DND-41 (cell line): ENCODE measurements at regions not wholly inside any gene's neighbourhood (a gene's known extent, or its start where the extent isn't known, plus 50 kb on each side); places are given as distances from the start of the nearest gene placed in this dataset.

ENCODE experiments used
- ATAC-seq: fragments of 200-7000 bp; cut with Tn5 transposase; 3 replicates; pipeline ENCODE4 v1.9.1; 2021; ENCODE audit warnings: low read depth; ENCODE audit not compliant: insufficient read depth
- DNase-seq: peaks from one replicate; pipeline ENCODE4 v3.0.0-alpha.2; 2020
- H2AFZ ChIP-seq: 2 replicates; pipeline ENCODE4 v1.6.0; 2012; ENCODE audit warnings: low read depth, low read length
- H3K27ac ChIP-seq: 2 replicates; pipeline ENCODE4 v1.5.1; 2012; ENCODE audit warnings: low read length, inconsistent platforms
- H3K27me3 ChIP-seq: fragments of 200-600 bp; sonication (generic); 2 replicates; pipeline ENCODE4 v1.6.0; 2012; ENCODE audit warnings: low read length, mild to moderate bottlenecking, inconsistent platforms; ENCODE audit not compliant: insufficient read depth, poor library complexity
- H3K36me3 ChIP-seq: 2 replicates; pipeline ENCODE4 v1.5.1; 2012; ENCODE audit warnings: low read length, inconsistent platforms; ENCODE audit not compliant: insufficient read depth
- H3K4me1 ChIP-seq: 2 replicates; pipeline ENCODE4 v1.5.1; 2012; ENCODE audit warnings: mild to moderate bottlenecking, low read length; ENCODE audit not compliant: insufficient read depth
- H3K4me2 ChIP-seq: 2 replicates; pipeline ENCODE4 v1.6.0; 2012; ENCODE audit warnings: mild to moderate bottlenecking, moderate library complexity, low read length, inconsistent platforms; ENCODE audit not compliant: insufficient read depth
- H3K4me3 ChIP-seq, 2 experiments: fragments of 200-600 bp in 1 of 2; shearing (Covaris generic) in 1 of 2; 2 replicates each; pipeline ENCODE4 v1.5.1; 2012 to 2016; ENCODE audit warnings: inconsistent platforms in 2 of 2, low read length in 2 of 2, mild to moderate bottlenecking in 2 of 2, low read depth in 1 of 2, moderate library complexity in 1 of 2
- H3K79me2 ChIP-seq: 2 replicates; pipeline ENCODE4 v1.6.0; 2012; ENCODE audit warnings: low read length, inconsistent platforms; ENCODE audit not compliant: insufficient read depth
- H3K9ac ChIP-seq: 2 replicates; pipeline ENCODE4 v1.6.0; 2012; ENCODE audit warnings: low read depth, mild to moderate bottlenecking, inconsistent platforms, low read length, moderate library complexity
- H3K9me3 ChIP-seq: 2 replicates; pipeline ENCODE4 v1.5.1; 2012; ENCODE audit warnings: low read length, moderate library complexity, mild to moderate bottlenecking, inconsistent platforms; ENCODE audit not compliant: insufficient read depth, severe bottlenecking
- H4K20me1 ChIP-seq: 2 replicates; pipeline ENCODE4 v1.6.0; 2012; ENCODE audit warnings: low read length; ENCODE audit not compliant: insufficient read depth
- CTCF ChIP-seq: IDR thresholded peaks from 2 replicates; pipeline ENCODE4 v1.5.1; 2012; ENCODE audit warnings: borderline replicate concordance, low read length, moderate library complexity, mild to moderate bottlenecking; ENCODE audit not compliant: poor library complexity, severe bottlenecking; ENCODE audit errors: extremely low read depth
- EZH2 ChIP-seq: IDR thresholded peaks from 3 replicates; pipeline ENCODE4 v1.6.1; 2012; ENCODE audit warnings: borderline replicate concordance, low read depth, mild to moderate bottlenecking, moderate library complexity, low read length, inconsistent platforms; ENCODE audit not compliant: severe bottlenecking

- Histone ChIP-seq H3K27me3 (no peaks in the 10 kb centered on the region), H3K9ac (no peak overlapping the region), H3K4me3 (no peak overlapping the region), H3K4me2 (no peak overlapping the region), H3K4me1 (no peaks in the 10 kb centered on the region), H4K20me1 (no peaks in the 10 kb centered on the region), H2AFZ (no peak overlapping the region), H3K9me3 (no peaks in the 10 kb centered on the region), H3K36me3 (no peaks in the 10 kb centered on the region), H3K27ac (no peak overlapping the region), H3K79me2 (no peaks in the 10 kb centered on the region)
- TF ChIP-seq EZH2, result no peak
- TF ChIP-seq CTCF, result no peak
- ATAC-seq, result no peak
- DNase-seq, result no peak
Measured at GRCh38 chrX:117508021-117508420, 608.6 kb downstream of the KLHL13 start.

- H3K27ac ChIP-seq, result no peak overlapping the region
- no peak overlapping the region for H3K9ac ChIP-seq
- ATAC-seq, result no peak
Measured at GRCh38 chrX:117487421-117487820, 629.2 kb downstream of the KLHL13 start.

GRCh38 chrX:117483950-117484349, 632.7 kb downstream of the KLHL13 start:
- no peaks in the 10 kb centered on the region for H3K9me3 ChIP-seq
- ATAC-seq, result no peak

More at GRCh38 chrX:117487421-117487820, 629.2 kb downstream of the KLHL13 start:
- no peaks in the 10 kb centered on the region for H3K4me1 ChIP-seq
- no peaks in the 10 kb centered on the region for H3K9me3 ChIP-seq
- no peaks in the 10 kb centered on the region for H3K27me3 ChIP-seq
- H3K79me2 ChIP-seq, result no peaks in the 10 kb centered on the region
- H3K4me3 ChIP-seq, result no peak overlapping the region
- no peaks in the 10 kb centered on the region for H4K20me1 ChIP-seq
- TF ChIP-seq EZH2 (no peak), CTCF (no peak)
- no peak overlapping the region for H3K4me2 ChIP-seq
- no peak for DNase-seq
- H2AFZ ChIP-seq, result no peak overlapping the region
- no peaks in the 10 kb centered on the region for H3K36me3 ChIP-seq

More at GRCh38 chrX:117483950-117484349, 632.7 kb downstream of the KLHL13 start:
- TF ChIP-seq CTCF (no peak), EZH2 (no peak)
- no peak overlapping the region for H2AFZ ChIP-seq
- H3K4me2 ChIP-seq, result no peak overlapping the region
- no peaks in the 10 kb centered on the region for H3K27me3 ChIP-seq
- H4K20me1 ChIP-seq, result no peaks in the 10 kb centered on the region
- no peak for DNase-seq
- H3K36me3 ChIP-seq, result no peaks in the 10 kb centered on the region
- H3K9ac ChIP-seq, result no peak overlapping the region
- H3K4me3 ChIP-seq, result no peak overlapping the region
- no peaks in the 10 kb centered on the region for H3K4me1 ChIP-seq
- no peak overlapping the region for H3K27ac ChIP-seq
- H3K79me2 ChIP-seq, result no peaks in the 10 kb centered on the region
